ENCODE measurements at regions not wholly inside any gene's neighbourhood (a gene's known extent, or its start where the extent isn't known, plus 50 kb on each side); places are given as distances from the start of the nearest gene placed in this dataset.

- H3K27me3 ChIP-seq (ENCODE audit: insufficient read depth, low read length) = no peaks in the 10 kb centered on the region
- no peaks in the 10 kb centered on the region for H3K9me2 ChIP-seq (ENCODE audit: insufficient read depth)
- H3K27ac ChIP-seq (ENCODE audit: low read depth, low read length) = no peak overlapping the region
- BruUV-seq (replicated peaks) = no TSS peak
- DNase-seq (ENCODE audit: low read depth, low spot score) = no peak
- TF ChIP-seq REST (IDR thresholded peaks at IDR 0.05; ENCODE audit: low read depth) = no peak
- no peak for TF ChIP-seq ELF1 (IDR thresholded peaks at IDR 0.05; ENCODE audit: borderline replicate concordance, low read depth)
- TF ChIP-seq CEBPB (IDR thresholded peaks at IDR 0.05; ENCODE audit: low read depth) = no peak
- no peak for TF ChIP-seq ATF3 (IDR thresholded peaks at IDR 0.05)
- TF ChIP-seq RAD21 (IDR thresholded peaks at IDR 0.05; ENCODE audit: low read depth) = no peak
- no peak for TF ChIP-seq POLR2A (IDR thresholded peaks at IDR 0.05; ENCODE audit: borderline replicate concordance, extremely low read depth, insufficient read depth, insufficient read length)
- TF ChIP-seq POLR2AphosphoS5 (IDR thresholded peaks at IDR 0.05; ENCODE audit: low read depth, low read length) = no peak
- TF ChIP-seq SIN3A (IDR thresholded peaks at IDR 0.05; ENCODE audit: low read depth) = no peak
- intact Hi-C loops (cut with micrococcal nuclease) = no loop called here
- no peak overlapping the region for H2AFZ ChIP-seq (ENCODE audit: low read depth, low read length, poor library complexity, severe bottlenecking)
- no peaks in the 10 kb centered on the region for H3K36me3 ChIP-seq (ENCODE audit: control insufficient read depth in 1 of 2, insufficient read depth in 2 of 2, low read length in 2 of 2)
- RAD21 ChIA-PET (ENCODE audit: low non-redundant PET in 1 of 2, low total read pairs in 2 of 2, uncharacterized antibody in 2 of 2, unreplicated experiment in 2 of 2) = no interaction called here
- no peaks in the 10 kb centered on the region for H3K4me1 ChIP-seq (ENCODE audit: control insufficient read depth in 1 of 2, insufficient read depth in 2 of 2, low read length in 2 of 2)
- no peak overlapping the region for H3K9ac ChIP-seq (ENCODE audit: low read length)
- POLR2A ChIA-PET = no interaction called here
- no peak overlapping the region for H3K4me2 ChIP-seq (ENCODE audit: low read length)
- H3K9me3 ChIP-seq (ENCODE audit: control insufficient read depth in 1 of 2, insufficient read depth in 1 of 2, low read depth in 1 of 2, low read length in 2 of 2) = peaks cover 8 to 17% of the 10 kb centered on the region in 2 experiments; a peak in 2 of 4 replicates
- CTCF ChIA-PET = no interaction called here
- no peaks in the 10 kb centered on the region for H4K20me1 ChIP-seq (ENCODE audit: insufficient read depth)
- no peaks in the 10 kb centered on the region for H3K79me2 ChIP-seq (ENCODE audit: insufficient read depth, low read length)
- ATAC-seq = no peak
- H3K4me3 ChIP-seq (replicated peaks in 1 of 2; ENCODE audit: low read depth in 1 of 2, low read length in 2 of 2) = no peak overlapping the region
These were observed 369.2 kb upstream of the MGMT start for GRCh38 chr10:129097776-129098330.
